H9 (cell line): ENCODE measurements at regions not wholly inside any gene's neighbourhood (a gene's known extent, or its start where the extent isn't known, plus 50 kb on each side); places are given as distances from the start of the nearest gene placed in this dataset.

ENCODE experiments used
- DNase-seq: peaks from one replicate; pipeline ENCODE4 v3.0.0-alpha.2; 2017
- H2AFZ ChIP-seq: one replicate; pipeline ENCODE4 v1.6.1; 2013; ENCODE audit warnings: mild to moderate bottlenecking, low read length, control low read depth, moderate library complexity
- H2AK5ac ChIP-seq: 2 replicates; pipeline ENCODE4 v1.6.1; 2013; ENCODE audit warnings: low read length, control low read depth, mixed read lengths; ENCODE audit not compliant: insufficient read length
- H2BK120ac ChIP-seq: one replicate; pipeline ENCODE4 v1.6.1; 2013; ENCODE audit warnings: low read depth, mild to moderate bottlenecking, low read length, control low read depth, inconsistent platforms; ENCODE audit not compliant: poor library complexity, severe bottlenecking
- H2BK12ac ChIP-seq: 2 replicates; pipeline ENCODE4 v1.6.1; 2013; ENCODE audit warnings: low read length, control low read depth, mixed read lengths, low read depth; ENCODE audit not compliant: insufficient read length
- H2BK15ac ChIP-seq: 2 replicates; pipeline ENCODE4 v1.6.1; 2013; ENCODE audit warnings: low read depth, low read length, control low read depth
- H2BK20ac ChIP-seq: one replicate; pipeline ENCODE4 v1.6.1; 2013; ENCODE audit warnings: low read depth, mild to moderate bottlenecking, low read length, control low read depth, inconsistent platforms; ENCODE audit not compliant: poor library complexity, severe bottlenecking
- H2BK5ac ChIP-seq: 2 replicates; pipeline ENCODE4 v1.6.1; 2013; ENCODE audit warnings: low read length, control low read depth, mixed read lengths; ENCODE audit not compliant: insufficient read length
- H3K14ac ChIP-seq: 2 replicates; pipeline ENCODE4 v1.6.1; 2013; ENCODE audit warnings: low read length, control low read depth; ENCODE audit not compliant: insufficient read depth
- H3K18ac ChIP-seq: 2 replicates; pipeline ENCODE4 v1.6.1; 2013; ENCODE audit warnings: low read depth, mild to moderate bottlenecking, mixed read lengths, low read length, control low read depth; ENCODE audit not compliant: insufficient read length
- H3K23ac ChIP-seq: 2 replicates; pipeline ENCODE4 v1.6.1; 2013; ENCODE audit warnings: low read length, control low read depth, mixed read lengths, low read depth; ENCODE audit not compliant: insufficient read length
- H3K23me2 ChIP-seq: 2 replicates; pipeline ENCODE4 v1.6.1; 2013; ENCODE audit warnings: low read depth, mild to moderate bottlenecking, mixed read lengths, low read length, control low read depth; ENCODE audit not compliant: insufficient read length, poor library complexity, severe bottlenecking
- H3K27ac ChIP-seq: 2 replicates; pipeline ENCODE4 v1.5.1; 2013; ENCODE audit warnings: low read length, control low read depth, mixed read lengths, low read depth; ENCODE audit not compliant: insufficient read length
- H3K27me3 ChIP-seq: 2 replicates; pipeline ENCODE4 v1.6.1; 2013; ENCODE audit warnings: low read length, control low read depth, inconsistent platforms; ENCODE audit not compliant: insufficient read depth
- H3K4ac ChIP-seq: 2 replicates; pipeline ENCODE4 v1.6.1; 2013; ENCODE audit warnings: low read depth, mild to moderate bottlenecking, control low read depth, inconsistent platforms, low read length, moderate library complexity
- H3K4me1 ChIP-seq: 2 replicates; pipeline ENCODE4 v1.6.1; 2013; ENCODE audit warnings: low read length, control low read depth, inconsistent platforms; ENCODE audit not compliant: insufficient read depth
- H3K4me2 ChIP-seq: 2 replicates; pipeline ENCODE4 v1.6.1; 2013; ENCODE audit warnings: low read length, control low read depth, mixed read lengths; ENCODE audit not compliant: insufficient read length, insufficient read depth
- H3K56ac ChIP-seq: 2 replicates; pipeline ENCODE4 v1.6.1; 2013; ENCODE audit warnings: low read depth, mild to moderate bottlenecking, mixed read lengths, low read length, control low read depth; ENCODE audit not compliant: insufficient read length
- H3K79me1 ChIP-seq: 2 replicates; pipeline ENCODE4 v1.6.1; 2013; ENCODE audit warnings: low read depth, mild to moderate bottlenecking, moderate library complexity, low read length, control low read depth, inconsistent platforms; ENCODE audit not compliant: insufficient read depth, poor library complexity, severe bottlenecking
- H3K79me2 ChIP-seq: 2 replicates; pipeline ENCODE4 v1.6.1; 2013; ENCODE audit warnings: low read length, control low read depth, inconsistent platforms; ENCODE audit not compliant: insufficient read depth
- H3K9ac ChIP-seq: 2 replicates; pipeline ENCODE4 v1.6.1; 2013; ENCODE audit warnings: low read length, control low read depth, mixed read lengths; ENCODE audit not compliant: insufficient read length; ENCODE audit errors: extremely low read depth
- H3K9me3 ChIP-seq: one replicate; pipeline ENCODE4 v1.6.1; 2013; ENCODE audit warnings: low read depth, low read length, inconsistent platforms; ENCODE audit not compliant: control insufficient read depth
- H3T11ph ChIP-seq: one replicate; pipeline ENCODE4 v1.6.1; 2013; ENCODE audit warnings: mild to moderate bottlenecking, low read length, control low read depth, inconsistent platforms
- H4K20me1 ChIP-seq: one replicate; pipeline ENCODE4 v1.6.1; 2013; ENCODE audit not compliant: control insufficient read depth, insufficient read length, insufficient read depth
- H4K5ac ChIP-seq: 2 replicates; pipeline ENCODE4 v1.6.1; 2013; ENCODE audit warnings: low read depth, mild to moderate bottlenecking, mixed read lengths, low read length, control low read depth; ENCODE audit not compliant: insufficient read length
- H4K8ac ChIP-seq: replicated peaks from 2 replicates; pipeline ENCODE4 v1.6.1; 2013; ENCODE audit warnings: low read length, control low read depth, mixed read lengths, low read depth; ENCODE audit not compliant: insufficient read length
- H4K91ac ChIP-seq: 2 replicates; pipeline ENCODE4 v1.6.1; 2013; ENCODE audit warnings: low read depth, mild to moderate bottlenecking, moderate library complexity, mixed read lengths, low read length, control low read depth; ENCODE audit not compliant: insufficient read length
- H3K27ac Mint-ChIP-seq, 3 experiments: 2 replicates in 2 of 3; 3 replicates in 1 of 3; pipeline ENCODE4 v1.8.0; 2020 to 2021; ENCODE audit warnings: mixed read lengths in 3 of 3, mild to moderate bottlenecking in 1 of 3, moderate library complexity in 1 of 3
- H3K27me3 Mint-ChIP-seq: 2 replicates; pipeline ENCODE4 v1.8.0; 2021; ENCODE audit warnings: low read depth, mild to moderate bottlenecking, moderate library complexity, mixed read lengths
- H3K36me3 Mint-ChIP-seq, 3 experiments: 2 replicates in 2 of 3; 3 replicates in 1 of 3; pipeline ENCODE4 v1.8.0; 2020 to 2021; ENCODE audit warnings: low read depth in 3 of 3, mixed read lengths in 3 of 3; ENCODE audit not compliant: insufficient read depth in 1 of 3
- H3K4me1 Mint-ChIP-seq, 2 experiments: 2 replicates each; pipeline ENCODE4 v1.8.0; 2020; ENCODE audit warnings: mixed read lengths in 2 of 2
- H3K4me3 Mint-ChIP-seq, 2 experiments: 2 replicates in 1 of 2; 3 replicates in 1 of 2; pipeline ENCODE4 v1.8.0; 2020 to 2021; ENCODE audit warnings: mild to moderate bottlenecking in 2 of 2, mixed read lengths in 2 of 2, moderate library complexity in 1 of 2
- H3K9me3 Mint-ChIP-seq, 2 experiments: 2 replicates in 1 of 2; 3 replicates in 1 of 2; pipeline ENCODE4 v1.8.0; 2020; ENCODE audit warnings: mild to moderate bottlenecking in 2 of 2, mixed read lengths in 2 of 2, moderate library complexity in 1 of 2
- WGBS: extraction: QIAGEN DNeasy Blood & Tissue Kit; methylation state at CpG from one replicate; pipeline ENCODE4 v1.1.7; 2013; ENCODE audit warnings: missing lambda C conversion rate, low lambda C conversion rate, mixed read lengths; ENCODE audit not compliant: insufficient read length; ENCODE audit errors: extremely low coverage; 5-methylcytosine and 5-hydroxymethylcytosine counted together
- TF ChIP-seq, protein P1 (sequence below): fragments of 200-600 bp; sonication (generic); conservative IDR thresholded peaks from 3 replicates; pipeline ENCODE4 v1.8.0; 2021; ENCODE audit warnings: antibody characterized with exemption, mild to moderate bottlenecking

DNA sequence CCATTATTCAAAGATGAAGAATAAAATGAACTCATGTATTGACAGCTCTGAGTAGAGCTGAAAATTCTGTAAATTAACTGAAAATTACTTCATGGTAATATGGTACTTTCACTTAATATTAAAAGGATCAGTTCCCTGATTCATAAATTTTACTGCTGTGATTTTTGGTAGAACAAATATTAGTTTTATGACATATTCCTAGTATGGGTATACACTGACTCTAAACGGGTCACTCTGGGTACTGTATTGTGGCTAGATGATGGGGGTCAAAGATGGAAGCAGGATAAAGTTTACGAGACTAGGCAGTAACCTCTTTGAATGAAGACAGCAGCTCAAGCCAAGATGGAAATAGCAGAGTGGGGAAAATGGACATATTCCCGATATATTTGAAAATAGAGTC is 135.5 kb downstream of the NUAK1 start:
- Histone ChIP-seq H2BK5ac (no peak overlapping the region), H4K20me1 (no peaks in the 10 kb centered on the region), H2AFZ (no peak overlapping the region), H4K8ac (no peak overlapping the region), H2BK20ac (no peak overlapping the region), H2BK15ac (no peak overlapping the region), H2BK120ac (no peak overlapping the region), H3K4me1 (no peaks in the 10 kb centered on the region), H3K9ac (no peak overlapping the region), H3K9me3 (no peaks in the 10 kb centered on the region), H3K23me2 (no peaks in the 10 kb centered on the region), H3K4ac (no peak overlapping the region), H3T11ph (no peak overlapping the region), H3K27me3 (no peaks in the 10 kb centered on the region), H2AK5ac (no peak overlapping the region), H2BK12ac (no peak overlapping the region), H3K14ac (no peak overlapping the region), H4K5ac (no peak overlapping the region), H3K79me2 (no peaks in the 10 kb centered on the region), H3K18ac (no peak overlapping the region), H3K23ac (no peak overlapping the region), H3K4me2 (no peak overlapping the region), H4K91ac (no peak overlapping the region), H3K27ac (no peak overlapping the region), H3K79me1 (no peaks in the 10 kb centered on the region), H3K56ac (no peak overlapping the region)
- H3K27me3 Mint-ChIP-seq = no peaks in the 10 kb centered on the region; the same call in 1 of the 2 replicates
- no peak overlapping the region for H3K4me3 Mint-ChIP-seq
- H3K27ac Mint-ChIP-seq = no peak overlapping the region
- peaks cover 0 to 7% of the 10 kb centered on the region in 2 experiments; a peak in 4 of 5 replicates for H3K9me3 Mint-ChIP-seq
- H3K4me1 Mint-ChIP-seq = peaks cover 12 to 17% of the 10 kb centered on the region in 2 experiments
- WGBS = no CpG with 5 or more reads among the region's 3 CpGs
- DNase-seq = no peak
- TF ChIP-seq, protein P1, sequence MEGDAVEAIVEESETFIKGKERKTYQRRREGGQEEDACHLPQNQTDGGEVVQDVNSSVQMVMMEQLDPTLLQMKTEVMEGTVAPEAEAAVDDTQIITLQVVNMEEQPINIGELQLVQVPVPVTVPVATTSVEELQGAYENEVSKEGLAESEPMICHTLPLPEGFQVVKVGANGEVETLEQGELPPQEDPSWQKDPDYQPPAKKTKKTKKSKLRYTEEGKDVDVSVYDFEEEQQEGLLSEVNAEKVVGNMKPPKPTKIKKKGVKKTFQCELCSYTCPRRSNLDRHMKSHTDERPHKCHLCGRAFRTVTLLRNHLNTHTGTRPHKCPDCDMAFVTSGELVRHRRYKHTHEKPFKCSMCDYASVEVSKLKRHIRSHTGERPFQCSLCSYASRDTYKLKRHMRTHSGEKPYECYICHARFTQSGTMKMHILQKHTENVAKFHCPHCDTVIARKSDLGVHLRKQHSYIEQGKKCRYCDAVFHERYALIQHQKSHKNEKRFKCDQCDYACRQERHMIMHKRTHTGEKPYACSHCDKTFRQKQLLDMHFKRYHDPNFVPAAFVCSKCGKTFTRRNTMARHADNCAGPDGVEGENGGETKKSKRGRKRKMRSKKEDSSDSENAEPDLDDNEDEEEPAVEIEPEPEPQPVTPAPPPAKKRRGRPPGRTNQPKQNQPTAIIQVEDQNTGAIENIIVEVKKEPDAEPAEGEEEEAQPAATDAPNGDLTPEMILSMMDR = no peak
- peaks cover 2 to 13% (median 4%) of the 10 kb centered on the region in 3 experiments; a peak in 4 of 7 replicates for H3K36me3 Mint-ChIP-seq
